HG02840 (cell line): ENCODE measurements at regions not wholly inside any gene's neighbourhood (a gene's known extent, or its start where the extent isn't known, plus 50 kb on each side); places are given as distances from the start of the nearest gene placed in this dataset.

Source experiments
- ATAC-seq: cut with Tn5 transposase; IDR thresholded peaks from one replicate; pipeline ENCODE4 v1.9.1; 2021; ENCODE audit warnings: mild to moderate bottlenecking, moderate library complexity, moderate number of reproducible peaks; ENCODE audit not compliant: unreplicated experiment, low FRiP score

- ATAC-seq = no peak
Observed at GRCh38 chr2:7206111-7206810, 289.0 kb downstream of the RNF144A start.

GRCh38 chr2:7207631-7208030, 290.4 kb downstream of the RNF144A start:
- no peak for ATAC-seq

GRCh38 chr2:7209757-7210555, 292.7 kb downstream of the RNF144A start:
- no peak for ATAC-seq

- no peak for ATAC-seq
Observed at GRCh38 chr2:7210712-7211111, 293.5 kb downstream of the RNF144A start.

GRCh38 chr2:7225848-7226247, 308.6 kb downstream of the RNF144A start:
- no peak for ATAC-seq

GRCh38 chr2:7226501-7226900, 309.3 kb downstream of the RNF144A start:
- no peak for ATAC-seq

- no peak for ATAC-seq
Observed at GRCh38 chr2:7233126-7233525, 315.9 kb downstream of the RNF144A start.

- ATAC-seq = no peak
Observed at GRCh38 chr2:7237466-7237865, 320.3 kb downstream of the RNF144A start.

- no peak for ATAC-seq
Observed at GRCh38 chr2:7239078-7239477, 321.9 kb downstream of the RNF144A start.

- no peak for ATAC-seq
Observed at GRCh38 chr2:7241041-7241745, 324.0 kb downstream of the RNF144A start.

GRCh38 chr2:7242189-7242867, 325.1 kb downstream of the RNF144A start:
- no peak for ATAC-seq

- no peak for ATAC-seq
Observed at GRCh38 chr2:7243276-7243675, 326.1 kb downstream of the RNF144A start.

GRCh38 chr2:7256377-7256776, 339.2 kb downstream of the RNF144A start:
- ATAC-seq = no peak

GRCh38 chr2:7262727-7263126, 345.5 kb downstream of the RNF144A start:
- no peak for ATAC-seq

- ATAC-seq = no peak
Observed at GRCh38 chr2:7264791-7265190, 347.6 kb downstream of the RNF144A start.

GRCh38 chr2:7265286-7265685, 348.1 kb downstream of the RNF144A start:
- ATAC-seq = no peak

GRCh38 chr2:7269106-7269643, 352.0 kb downstream of the RNF144A start:
- no peak for ATAC-seq

- ATAC-seq = no peak
Observed at GRCh38 chr2:7270011-7270431, 352.8 kb downstream of the RNF144A start.

- ATAC-seq = no peak
Observed at GRCh38 chr2:7272210-7272609, 355.0 kb downstream of the RNF144A start.

- ATAC-seq = no peak
Observed at GRCh38 chr2:7278984-7279383, 361.8 kb downstream of the RNF144A start.
